SU-DHL-6 (cell line): ENCODE measurements at regions not wholly inside any gene's neighbourhood (a gene's known extent, or its start where the extent isn't known, plus 50 kb on each side); places are given as distances from the start of the nearest gene placed in this dataset.

Source experiments
- CTCF ChIP-seq: fragments of 200-600 bp; sonication (generic); IDR thresholded peaks from one replicate; pipeline ENCODE4 v1.5.1; 2017; ENCODE audit warnings: antibody characterized with exemption, mild to moderate bottlenecking, low read length, moderate library complexity; ENCODE audit not compliant: insufficient read depth, poor library complexity, severe bottlenecking
- EZH2phosphoT487 ChIP-seq: fragments of 200-600 bp; sonication (generic), shearing (Covaris generic); conservative IDR thresholded peaks from 2 replicates; pipeline ENCODE4 v1.6.1; 2018; ENCODE audit warnings: mild to moderate bottlenecking, antibody characterized with exemption, low read length, moderate library complexity, mixed read lengths

GRCh38 chr4:100117750-100118149 lies 72.5 kb downstream of the DDIT4L start:
- no peak for TF ChIP-seq CTCF
- no peak for TF ChIP-seq EZH2phosphoT487
